SH-SY5Y (cell line): ENCODE measurements at regions not wholly inside any gene's neighbourhood (a gene's known extent, or its start where the extent isn't known, plus 50 kb on each side); places are given as distances from the start of the nearest gene placed in this dataset.

Source experiments
- GATA2 ChIP-seq: IDR thresholded peaks from 2 replicates; pipeline ENCODE4 v1.6.1; 2011; ENCODE audit warnings: mild to moderate bottlenecking, low read depth, low read length
- GATA3 ChIP-seq: IDR thresholded peaks from 2 replicates; pipeline ENCODE4 v1.6.1; 2011; ENCODE audit warnings: low read depth, mild to moderate bottlenecking, low read length, moderate library complexity

GRCh38 chr2:5473635-5474034 is 218.5 kb upstream of the SOX11 start:
- TF ChIP-seq GATA3 (no peak), GATA2 (no peak)
